ENCODE measurements at regions not wholly inside any gene's neighbourhood (a gene's known extent, or its start where the extent isn't known, plus 50 kb on each side); places are given as distances from the start of the nearest gene placed in this dataset.

GRCh38 chr2:219918944-219919343 lies 291.5 kb downstream of the SLC4A3 start:
- TF ChIP-seq, protein P1, sequence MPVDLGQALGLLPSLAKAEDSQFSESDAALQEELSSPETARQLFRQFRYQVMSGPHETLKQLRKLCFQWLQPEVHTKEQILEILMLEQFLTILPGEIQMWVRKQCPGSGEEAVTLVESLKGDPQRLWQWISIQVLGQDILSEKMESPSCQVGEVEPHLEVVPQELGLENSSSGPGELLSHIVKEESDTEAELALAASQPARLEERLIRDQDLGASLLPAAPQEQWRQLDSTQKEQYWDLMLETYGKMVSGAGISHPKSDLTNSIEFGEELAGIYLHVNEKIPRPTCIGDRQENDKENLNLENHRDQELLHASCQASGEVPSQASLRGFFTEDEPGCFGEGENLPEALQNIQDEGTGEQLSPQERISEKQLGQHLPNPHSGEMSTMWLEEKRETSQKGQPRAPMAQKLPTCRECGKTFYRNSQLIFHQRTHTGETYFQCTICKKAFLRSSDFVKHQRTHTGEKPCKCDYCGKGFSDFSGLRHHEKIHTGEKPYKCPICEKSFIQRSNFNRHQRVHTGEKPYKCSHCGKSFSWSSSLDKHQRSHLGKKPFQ (CRISPR knock-in tag; IDR thresholded peaks at IDR 0.05; ENCODE audit: insufficient replicate concordance), result no peak
- TF ChIP-seq ZNF709 (CRISPR knock-in tag; IDR thresholded peaks at IDR 0.05), result no peak
- TF ChIP-seq KDM5A (IDR thresholded peaks at IDR 0.05; ENCODE audit: borderline replicate concordance, low read length), result no peak
- TF ChIP-seq SMC3 (IDR thresholded peaks at IDR 0.05; ENCODE audit: low read length), result no peak
- no peak for TF ChIP-seq SMARCC2 (IDR thresholded peaks at IDR 0.05)
- TF ChIP-seq, protein P2, sequence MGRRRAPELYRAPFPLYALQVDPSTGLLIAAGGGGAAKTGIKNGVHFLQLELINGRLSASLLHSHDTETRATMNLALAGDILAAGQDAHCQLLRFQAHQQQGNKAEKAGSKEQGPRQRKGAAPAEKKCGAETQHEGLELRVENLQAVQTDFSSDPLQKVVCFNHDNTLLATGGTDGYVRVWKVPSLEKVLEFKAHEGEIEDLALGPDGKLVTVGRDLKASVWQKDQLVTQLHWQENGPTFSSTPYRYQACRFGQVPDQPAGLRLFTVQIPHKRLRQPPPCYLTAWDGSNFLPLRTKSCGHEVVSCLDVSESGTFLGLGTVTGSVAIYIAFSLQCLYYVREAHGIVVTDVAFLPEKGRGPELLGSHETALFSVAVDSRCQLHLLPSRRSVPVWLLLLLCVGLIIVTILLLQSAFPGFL (CRISPR knock-in tag; IDR thresholded peaks at IDR 0.05), result no peak
- TF ChIP-seq ATF5 (CRISPR knock-in tag; IDR thresholded peaks at IDR 0.05; ENCODE audit: low read depth), result no peak
- no peak for TF ChIP-seq BHLHE40 (IDR thresholded peaks at IDR 0.05; ENCODE audit: low read length)
- TF ChIP-seq RAD21 (CRISPR knock-in tag; IDR thresholded peaks at IDR 0.05), result no peak
- no peak for TF ChIP-seq CTCF (CRISPR knock-in tag; IDR thresholded peaks at IDR 0.05)
- no peak for TF ChIP-seq PCBP1 (IDR thresholded peaks at IDR 0.05; ENCODE audit: borderline replicate concordance, low read depth, low read length)
- no peak for TF ChIP-seq REST (IDR thresholded peaks at IDR 0.05; ENCODE audit: borderline replicate concordance in 1 of 2, low read depth in 1 of 2, low read length in 2 of 2)
- TF ChIP-seq ZNF407 (CRISPR knock-in tag; IDR thresholded peaks at IDR 0.05; ENCODE audit: not compliant biosample characterization), result no peak
